ENCODE measurements at regions not wholly inside any gene's neighbourhood (a gene's known extent, or its start where the extent isn't known, plus 50 kb on each side); places are given as distances from the start of the nearest gene placed in this dataset.

GRCh38 chr9:107899961-107900330 lies 410.4 kb upstream of the KLF4 start:
- TF ChIP-seq CTCF (IDR thresholded peaks at IDR 0.05; ENCODE audit: insufficient read depth, low read depth, low read length) (no peak), EZH2 (IDR thresholded peaks at IDR 0.05; ENCODE audit: insufficient read depth, low read length) (no peak)

All from astrocyte (in vitro differentiated cells and primary cell).